ENCODE measurements at regions not wholly inside any gene's neighbourhood (a gene's known extent, or its start where the extent isn't known, plus 50 kb on each side); places are given as distances from the start of the nearest gene placed in this dataset.

- H3K4me3 ChIP-seq = no peak overlapping the region
- TF ChIP-seq, protein P1, sequence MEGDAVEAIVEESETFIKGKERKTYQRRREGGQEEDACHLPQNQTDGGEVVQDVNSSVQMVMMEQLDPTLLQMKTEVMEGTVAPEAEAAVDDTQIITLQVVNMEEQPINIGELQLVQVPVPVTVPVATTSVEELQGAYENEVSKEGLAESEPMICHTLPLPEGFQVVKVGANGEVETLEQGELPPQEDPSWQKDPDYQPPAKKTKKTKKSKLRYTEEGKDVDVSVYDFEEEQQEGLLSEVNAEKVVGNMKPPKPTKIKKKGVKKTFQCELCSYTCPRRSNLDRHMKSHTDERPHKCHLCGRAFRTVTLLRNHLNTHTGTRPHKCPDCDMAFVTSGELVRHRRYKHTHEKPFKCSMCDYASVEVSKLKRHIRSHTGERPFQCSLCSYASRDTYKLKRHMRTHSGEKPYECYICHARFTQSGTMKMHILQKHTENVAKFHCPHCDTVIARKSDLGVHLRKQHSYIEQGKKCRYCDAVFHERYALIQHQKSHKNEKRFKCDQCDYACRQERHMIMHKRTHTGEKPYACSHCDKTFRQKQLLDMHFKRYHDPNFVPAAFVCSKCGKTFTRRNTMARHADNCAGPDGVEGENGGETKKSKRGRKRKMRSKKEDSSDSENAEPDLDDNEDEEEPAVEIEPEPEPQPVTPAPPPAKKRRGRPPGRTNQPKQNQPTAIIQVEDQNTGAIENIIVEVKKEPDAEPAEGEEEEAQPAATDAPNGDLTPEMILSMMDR (IDR thresholded peaks at IDR 0.05) = no peak
- H3K27me3 ChIP-seq = no peaks in the 10 kb centered on the region
- no peak overlapping the region for H3K27ac ChIP-seq
- ATAC-seq (no peak), DNase-seq (no peak)
- H3K4me1 ChIP-seq = no peaks in the 10 kb centered on the region
- WGBS, 2 donors = 82% methylated on average over 8 to 9 of the region's 9 CpGs
- intact Hi-C loops (cut with DNase I) = no loop called here
- peaks cover 0 to 8% (median 0%) of the 10 kb centered on the region in 11 donors for H3K9me3 ChIP-seq
- no peaks in the 10 kb centered on the region for H3K36me3 ChIP-seq
These were observed 623.3 kb upstream of the LRRTM4 start for GRCh38 chr2:78145395-78145996.

GRCh38 chr2:78145997-78146722 is 624.0 kb upstream of the LRRTM4 start:
- H3K9me3 ChIP-seq = peaks cover 0 to 8% (median 0%) of the 10 kb centered on the region in 11 donors
- H3K27me3 ChIP-seq = no peaks in the 10 kb centered on the region
- no peak overlapping the region for H3K4me3 ChIP-seq
- DNase-seq (no peak), ATAC-seq (peak in 1 of 8 donors; percentile 38)
- 81 to 85% methylated on average over 9 of the region's 9 CpGs for WGBS, 2 donors
- no peak overlapping the region for H3K27ac ChIP-seq
- H3K36me3 ChIP-seq = no peaks in the 10 kb centered on the region
- intact Hi-C loops (cut with DNase I) = no loop called here
- TF ChIP-seq, protein P1 (IDR thresholded peaks at IDR 0.05) = no peak
- no peaks in the 10 kb centered on the region for H3K4me1 ChIP-seq

DNA sequence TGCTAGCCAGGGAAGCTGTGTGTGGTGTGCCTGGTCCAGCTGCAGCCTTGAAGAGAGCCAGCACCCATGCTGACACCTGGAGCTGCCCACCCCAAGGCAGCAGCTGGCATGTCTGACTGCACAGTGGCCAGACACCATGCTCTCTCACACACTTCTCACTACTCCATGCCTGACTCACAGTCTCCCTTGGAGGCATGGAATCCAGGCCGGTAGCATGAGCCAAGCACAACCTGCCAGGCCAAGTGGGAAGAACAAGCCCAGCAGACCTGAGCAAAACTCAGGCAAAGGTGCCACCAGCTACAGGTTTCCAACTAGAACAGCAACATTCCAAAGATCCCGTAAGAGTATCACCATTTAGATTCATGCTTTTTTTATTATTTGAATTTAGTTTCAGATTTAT is 625.3 kb upstream of the LRRTM4 start:
- intact Hi-C loops (cut with DNase I) = no loop called here
- no peaks in the 10 kb centered on the region for H3K36me3 ChIP-seq
- DNase-seq (no peak), ATAC-seq (no peak)
- no peaks in the 10 kb centered on the region for H3K27me3 ChIP-seq
- 84 to 87% methylated on average over 2 of the region's 2 CpGs for WGBS, 2 donors
- no peak overlapping the region for H3K27ac ChIP-seq
- peaks cover 0 to 12% (median 0%) of the 10 kb centered on the region in 11 donors for H3K9me3 ChIP-seq
- TF ChIP-seq, protein P1 (IDR thresholded peaks at IDR 0.05) = no peak
- H3K4me1 ChIP-seq = no peaks in the 10 kb centered on the region
- H3K4me3 ChIP-seq = no peak overlapping the region

DNA sequence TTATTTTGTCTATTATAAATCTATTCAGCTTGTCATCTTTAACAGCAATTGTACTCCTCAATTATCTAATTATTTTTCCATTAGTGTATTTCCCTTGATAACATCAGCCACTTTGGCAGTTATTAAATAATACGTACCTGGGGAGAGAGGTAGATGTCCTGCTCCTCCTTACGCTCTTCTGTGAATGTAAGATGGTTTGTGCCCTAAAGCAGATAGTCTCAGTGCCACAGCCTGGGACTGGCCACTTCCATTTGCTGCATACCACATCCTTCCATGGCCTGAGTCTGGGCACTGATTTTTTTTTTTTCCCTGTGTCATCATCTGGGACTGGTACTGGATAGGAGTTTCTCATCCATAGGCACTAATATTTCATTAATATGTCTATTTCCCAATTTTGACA is 632.4 kb upstream of the LRRTM4 start:
- WGBS, 2 donors = 60 to 65% methylated on average over 2 of the region's 2 CpGs
- no peaks in the 10 kb centered on the region for H3K36me3 ChIP-seq
- TF ChIP-seq, protein P1 (IDR thresholded peaks at IDR 0.05) = no peak
- H3K27me3 ChIP-seq = no peaks in the 10 kb centered on the region
- no peaks in the 10 kb centered on the region for H3K4me1 ChIP-seq
- H3K27ac ChIP-seq = no peak overlapping the region
- peaks cover 0 to 4% (median 0%) of the 10 kb centered on the region in 11 donors for H3K9me3 ChIP-seq
- no peak for ATAC-seq
- intact Hi-C loops (cut with DNase I) = no loop called here
- no peak for DNase-seq
- H3K4me3 ChIP-seq = no peak overlapping the region
